GM12891 (cell line): ENCODE measurements at regions not wholly inside any gene's neighbourhood (a gene's known extent, or its start where the extent isn't known, plus 50 kb on each side); places are given as distances from the start of the nearest gene placed in this dataset.

Source experiments
- DNase-seq: peaks from one replicate; pipeline ENCODE4 v3.0.0; 2011; ENCODE audit warnings: low spot score; ENCODE audit not compliant: insufficient read length
- FAIRE-seq: peaks from 2 replicates; lab custom pipeline; 2011; peaks lifted over from hg19 to GRCh38; lab: Jason Lieb, UNC
- PAX5 ChIP-seq: IDR thresholded peaks from 2 replicates; pipeline ENCODE4 v1.6.1; 2011; ENCODE audit warnings: low read length, moderate library complexity, mild to moderate bottlenecking; ENCODE audit not compliant: insufficient read depth, severe bottlenecking
- POLR2A ChIP-seq: IDR thresholded peaks from 2 replicates; pipeline ENCODE4 v1.6.1; 2011; ENCODE audit warnings: low read depth, low read length, control low read depth
- POLR2AphosphoS5 ChIP-seq: IDR thresholded peaks from 2 replicates; pipeline ENCODE4 v1.6.1; 2011; ENCODE audit warnings: low read depth, low read length, control low read depth
- POU2F2 ChIP-seq: IDR thresholded peaks from 2 replicates; pipeline ENCODE4 v1.6.1; 2011; ENCODE audit warnings: low read depth, mild to moderate bottlenecking, control low read depth, low read length, moderate library complexity
- SPI1 ChIP-seq: IDR thresholded peaks from 2 replicates; pipeline ENCODE4 v1.6.1; 2011; ENCODE audit warnings: low read depth, low read length, control low read depth
- TAF1 ChIP-seq: IDR thresholded peaks from 2 replicates; pipeline ENCODE4 v1.6.1; 2011; ENCODE audit warnings: low read depth, low read length, control low read depth

DNA sequence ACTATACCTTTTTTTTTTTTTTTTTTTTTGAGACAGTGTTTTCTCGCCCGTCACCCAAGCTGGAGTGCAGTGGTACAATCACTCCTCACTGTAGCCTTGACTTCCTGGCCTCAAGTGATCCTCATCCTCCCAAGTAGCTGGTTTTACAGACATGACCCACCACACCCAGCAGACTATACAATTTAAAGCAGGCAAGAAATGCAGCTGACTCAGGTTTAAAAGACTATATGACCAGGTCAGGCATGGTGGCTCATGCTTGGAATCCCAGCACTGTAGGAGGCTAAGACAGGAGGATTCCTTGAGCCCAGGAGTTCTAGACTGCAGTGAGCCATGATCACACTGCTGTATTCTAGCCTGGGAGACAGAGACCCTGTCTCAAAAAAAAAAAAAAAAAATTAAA, 89.5 kb upstream of the AUTS2 start:
- FAIRE-seq = no peak
- TF ChIP-seq TAF1 = no peak
- no peak for TF ChIP-seq POLR2A
- TF ChIP-seq SPI1 = no peak
- no peak for TF ChIP-seq PAX5
- TF ChIP-seq POLR2AphosphoS5 = no peak
- TF ChIP-seq POU2F2 = no peak
- no peak for DNase-seq

GRCh38 chr7:69510114-69510513, 88.2 kb upstream of the AUTS2 start:
- TF ChIP-seq POLR2AphosphoS5 = no peak
- TF ChIP-seq SPI1 = no peak
- TF ChIP-seq POLR2A = no peak
- TF ChIP-seq POU2F2 = no peak
- TF ChIP-seq PAX5 = no peak
- no peak for TF ChIP-seq TAF1
- no peak for FAIRE-seq
- no peak for DNase-seq

GRCh38 chr7:69515495-69516212, 82.6 kb upstream of the AUTS2 start:
- TF ChIP-seq TAF1 (no peak), PAX5 (no peak), POLR2A (no peak), POU2F2 (no peak), POLR2AphosphoS5 (no peak), SPI1 (no peak)
- no peak for FAIRE-seq

DNA sequence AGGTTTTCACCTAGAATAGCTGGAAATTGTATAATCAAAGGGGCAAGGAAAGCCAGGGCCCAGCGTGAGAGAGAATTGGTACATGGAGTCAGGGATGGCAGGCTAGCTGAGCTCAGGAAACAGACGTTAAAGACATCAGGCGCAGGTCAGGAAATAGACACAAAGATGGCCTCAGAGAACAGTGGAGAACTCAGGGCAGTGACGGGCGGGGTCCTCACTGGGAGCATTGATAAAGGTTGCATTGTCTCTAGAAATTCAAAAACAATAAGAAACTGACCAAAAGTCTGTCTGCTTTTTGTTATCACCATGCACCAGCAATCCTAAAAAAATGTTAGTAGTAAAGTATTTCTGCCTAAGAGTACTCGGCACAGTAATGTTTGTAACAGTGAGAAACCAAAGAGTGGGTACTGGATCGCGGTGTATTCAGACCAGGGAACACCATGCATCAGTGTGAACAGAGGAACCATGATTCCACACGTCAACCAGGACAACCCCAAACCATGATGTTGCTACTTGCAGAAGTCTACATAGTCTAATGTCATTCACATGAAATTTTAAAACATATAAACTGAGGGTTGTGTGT, 81.9 kb upstream of the AUTS2 start:
- DNase-seq (no peak), FAIRE-seq (no peak)
- TF ChIP-seq POU2F2 (no peak), POLR2AphosphoS5 (no peak), POLR2A (no peak), PAX5 (no peak), TAF1 (no peak), SPI1 (no peak)

More at GRCh38 chr7:69515495-69516212, 82.6 kb upstream of the AUTS2 start:
- no peak for DNase-seq

- TF ChIP-seq PAX5 = no peak
- no peak for TF ChIP-seq POLR2A
- no peak for TF ChIP-seq POLR2AphosphoS5
- no peak for TF ChIP-seq SPI1
- TF ChIP-seq POU2F2 = no peak
- no peak for TF ChIP-seq TAF1
- FAIRE-seq (no peak), DNase-seq (no peak)
These were observed 80.1 kb upstream of the AUTS2 start for GRCh38 chr7:69517985-69518704.

GRCh38 chr7:69518705-69519077, 79.6 kb upstream of the AUTS2 start:
- FAIRE-seq = no peak
- DNase-seq = no peak
- no peak for TF ChIP-seq TAF1
- no peak for TF ChIP-seq SPI1
- no peak for TF ChIP-seq POLR2A
- no peak for TF ChIP-seq PAX5
- TF ChIP-seq POLR2AphosphoS5 = no peak
- no peak for TF ChIP-seq POU2F2

DNA sequence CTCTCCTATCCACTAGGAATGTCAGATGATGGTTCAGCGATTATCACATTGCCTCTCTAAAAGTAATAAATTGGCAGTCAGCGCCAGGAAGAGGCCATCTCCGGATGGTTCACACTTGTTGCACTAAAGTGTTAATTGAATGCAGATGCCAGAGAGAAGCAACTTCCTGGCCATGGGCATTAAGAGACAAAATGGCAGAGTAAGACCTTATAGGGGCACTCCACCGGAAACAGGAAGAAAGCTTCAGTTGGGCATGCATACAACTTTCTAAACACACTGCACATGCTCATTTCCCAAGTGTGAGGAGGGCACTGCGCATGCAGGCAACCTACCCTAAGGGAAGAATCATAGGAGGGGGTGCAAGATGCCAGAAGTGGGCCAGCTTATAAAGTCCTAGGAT, 71.7 kb upstream of the AUTS2 start:
- no peak for DNase-seq
- TF ChIP-seq TAF1 (no peak), PAX5 (no peak), POU2F2 (no peak), SPI1 (no peak), POLR2AphosphoS5 (no peak), POLR2A (no peak)
- FAIRE-seq = no peak

DNA sequence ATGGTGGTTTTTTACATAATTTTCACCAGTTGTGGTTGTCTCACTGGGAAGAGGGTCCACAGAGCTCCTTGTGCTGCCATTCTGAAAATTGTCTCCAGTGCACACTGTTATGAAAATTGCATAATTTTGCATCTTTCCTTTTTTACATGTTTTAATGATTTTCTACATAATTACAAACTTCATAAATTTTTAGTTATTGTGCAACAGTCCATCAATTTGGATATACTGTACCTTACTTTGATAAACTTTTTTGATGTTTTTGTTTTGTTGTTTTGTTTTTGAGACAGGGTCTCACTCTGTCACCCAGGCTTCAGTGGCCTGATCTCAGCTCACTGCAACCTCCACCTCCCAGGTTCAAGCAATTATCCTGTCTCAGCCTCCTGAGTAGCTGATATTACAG, 70.6 kb upstream of the AUTS2 start:
- no peak for FAIRE-seq
- no peak for DNase-seq
- TF ChIP-seq POU2F2 (no peak), SPI1 (no peak), POLR2AphosphoS5 (no peak), POLR2A (no peak), TAF1 (no peak), PAX5 (no peak)

DNA sequence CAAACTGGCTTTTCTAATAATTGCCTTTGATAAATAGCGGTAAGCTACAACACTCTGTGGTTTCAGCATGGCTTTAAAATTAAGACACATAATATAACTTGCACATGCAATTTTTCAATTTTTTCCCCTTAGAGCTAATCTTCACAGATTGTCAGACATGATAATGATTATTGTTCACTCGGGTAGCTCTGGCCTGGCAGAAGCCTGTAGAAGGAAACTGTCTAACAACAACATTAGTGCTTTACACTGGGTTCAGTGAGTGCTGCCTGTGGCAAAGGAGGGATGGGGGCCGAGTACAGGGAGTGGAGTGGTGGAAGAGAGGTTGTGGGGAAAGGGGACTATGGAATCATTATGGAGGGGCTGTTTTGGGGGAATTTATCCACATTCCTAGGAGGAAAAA, 67.2 kb upstream of the AUTS2 start:
- DNase-seq (no peak), FAIRE-seq (no peak)
- TF ChIP-seq POLR2AphosphoS5 (no peak), SPI1 (no peak), PAX5 (no peak), POLR2A (no peak)
